ENCODE measurements at regions not wholly inside any gene's neighbourhood (a gene's known extent, or its start where the extent isn't known, plus 50 kb on each side); places are given as distances from the start of the nearest gene placed in this dataset.

DNA sequence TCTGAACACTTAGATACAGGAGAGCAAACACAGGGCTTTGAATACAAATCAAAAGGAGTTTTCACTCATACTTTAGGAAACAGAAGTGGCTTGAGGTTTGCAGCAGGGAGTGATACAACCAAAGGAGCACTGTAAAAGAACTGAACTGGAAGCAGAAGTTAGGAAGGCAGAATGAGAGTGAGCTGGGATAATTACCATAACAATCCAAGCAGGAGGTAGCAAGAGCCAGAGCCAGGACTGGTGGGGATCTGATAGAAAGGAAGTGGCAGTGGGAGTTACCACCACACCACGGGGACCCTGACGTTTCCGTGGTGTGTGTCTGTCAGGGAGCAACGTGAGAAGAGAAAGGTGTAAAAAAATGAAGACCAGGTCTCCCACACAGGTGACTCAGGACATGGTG, 81.3 kb upstream of the EPB41L3 start:
- 6% methylated on average over 4 of the region's 4 CpGs for WGBS (ENCODE audit: insufficient coverage)
- H3K4me3 ChIP-seq (ENCODE audit: low read length) = no peak overlapping the region
- DNase-seq (no peak), ATAC-seq (no peak)
- H3K9me3 ChIP-seq (ENCODE audit: control insufficient read depth, insufficient read depth, low read length) = no peaks in the 10 kb centered on the region
- H3K9me3 Mint-ChIP-seq = no peaks in the 10 kb centered on the region
- intact Hi-C loops (cut with micrococcal nuclease) = no loop called here
- H3K4me3 Mint-ChIP-seq = no peak overlapping the region
- peaks cover 18% of the 10 kb centered on the region for H3K4me1 ChIP-seq (ENCODE audit: control insufficient read depth, insufficient read depth, low read length)
- TF ChIP-seq CTCF (IDR thresholded peaks at IDR 0.05) = no peak
- peaks cover 0 to 9% of the 10 kb centered on the region in 2 donors for H3K27me3 Mint-ChIP-seq (ENCODE audit: low read depth in 2 of 2)
- no peak overlapping the region for H3K27ac Mint-ChIP-seq
- no peaks in the 10 kb centered on the region for H3K4me1 Mint-ChIP-seq
- H3K36me3 Mint-ChIP-seq = no peaks in the 10 kb centered on the region
- H3K27me3 ChIP-seq (ENCODE audit: control insufficient read depth, insufficient read depth, low read length) = peaks cover 28% of the 10 kb centered on the region
- H3K36me3 ChIP-seq (ENCODE audit: control insufficient read depth, insufficient read depth, low read length) = no peaks in the 10 kb centered on the region
- H3K27ac ChIP-seq (ENCODE audit: low read length) = no peak overlapping the region

DNA sequence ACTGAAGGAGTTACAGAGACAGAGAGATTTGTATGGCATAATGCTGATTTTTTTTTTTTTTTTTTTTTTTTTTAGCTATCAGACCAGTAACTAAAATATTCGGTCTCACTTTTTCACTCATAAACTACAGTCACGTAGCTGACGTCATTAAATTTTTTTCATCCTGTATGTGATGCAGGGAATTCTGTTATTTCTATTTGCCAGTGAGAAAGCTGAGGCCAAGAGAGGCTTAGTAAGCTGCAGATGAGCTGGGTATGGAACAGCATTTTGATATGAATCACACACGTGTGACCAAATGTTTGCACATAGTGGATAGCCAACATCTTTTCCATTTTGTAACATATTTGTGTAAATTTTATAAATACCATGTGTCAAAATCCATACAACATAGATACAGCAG, 79.1 kb upstream of the EPB41L3 start:
- TF ChIP-seq CTCF (IDR thresholded peaks at IDR 0.05) = no peak
- H3K36me3 ChIP-seq (ENCODE audit: control insufficient read depth, insufficient read depth, low read length) = no peaks in the 10 kb centered on the region
- no peak for ATAC-seq
- peaks cover 18% of the 10 kb centered on the region for H3K27me3 ChIP-seq (ENCODE audit: control insufficient read depth, insufficient read depth, low read length)
- Mint-ChIP-seq H3K27ac (no peak overlapping the region), H3K36me3 (no peaks in the 10 kb centered on the region), H3K27me3 (ENCODE audit: low read depth in 2 of 2) (peaks cover 0 to 2% of the 10 kb centered on the region in 2 donors), H3K4me3 (no peak overlapping the region), H3K4me1 (no peaks in the 10 kb centered on the region), H3K9me3 (no peaks in the 10 kb centered on the region)
- no peaks in the 10 kb centered on the region for H3K9me3 ChIP-seq (ENCODE audit: control insufficient read depth, insufficient read depth, low read length)
- WGBS (ENCODE audit: insufficient coverage) = 86% methylated on average over 3 of the region's 4 CpGs
- H3K4me1 ChIP-seq (ENCODE audit: control insufficient read depth, insufficient read depth, low read length) = no peaks in the 10 kb centered on the region
- no peak overlapping the region for H3K4me3 ChIP-seq (ENCODE audit: low read length)
- intact Hi-C loops (cut with micrococcal nuclease) = no loop called here
- H3K27ac ChIP-seq (ENCODE audit: low read length) = no peak overlapping the region
- DNase-seq = no peak

- Mint-ChIP-seq H3K4me3 (no peak overlapping the region), H3K27me3 (ENCODE audit: low read depth in 2 of 2) (peaks cover 0 to 4% of the 10 kb centered on the region in 2 donors), H3K27ac (no peak overlapping the region), H3K4me1 (no peaks in the 10 kb centered on the region), H3K9me3 (no peaks in the 10 kb centered on the region), H3K36me3 (no peaks in the 10 kb centered on the region)
- no peaks in the 10 kb centered on the region for H3K4me1 ChIP-seq (ENCODE audit: control insufficient read depth, insufficient read depth, low read length)
- no peak overlapping the region for H3K4me3 ChIP-seq (ENCODE audit: low read length)
- ATAC-seq = no peak
- no peak for TF ChIP-seq CTCF (IDR thresholded peaks at IDR 0.05)
- 64% methylated on average over 2 of the region's 3 CpGs for WGBS (ENCODE audit: insufficient coverage)
- no peak overlapping the region for H3K27ac ChIP-seq (ENCODE audit: low read length)
- H3K27me3 ChIP-seq (ENCODE audit: control insufficient read depth, insufficient read depth, low read length) = peaks cover 3% of the 10 kb centered on the region
- intact Hi-C loops (cut with micrococcal nuclease) = no loop called here
- no peaks in the 10 kb centered on the region for H3K36me3 ChIP-seq (ENCODE audit: control insufficient read depth, insufficient read depth, low read length)
- DNase-seq = no peak
- H3K9me3 ChIP-seq (ENCODE audit: control insufficient read depth, insufficient read depth, low read length) = no peaks in the 10 kb centered on the region
Measured at GRCh38 chr18:5620289-5620688, 76.5 kb upstream of the EPB41L3 start.

GRCh38 chr18:5619376-5619775, 75.6 kb upstream of the EPB41L3 start:
- H3K36me3 Mint-ChIP-seq = no peaks in the 10 kb centered on the region
- no peak overlapping the region for H3K27ac Mint-ChIP-seq
- Histone ChIP-seq H3K36me3 (ENCODE audit: control insufficient read depth, insufficient read depth, low read length) (no peaks in the 10 kb centered on the region), H3K4me3 (ENCODE audit: low read length) (no peak overlapping the region), H3K9me3 (ENCODE audit: control insufficient read depth, insufficient read depth, low read length) (no peaks in the 10 kb centered on the region), H3K27ac (ENCODE audit: low read length) (no peak overlapping the region), H3K27me3 (ENCODE audit: control insufficient read depth, insufficient read depth, low read length) (peaks cover 2% of the 10 kb centered on the region), H3K4me1 (ENCODE audit: control insufficient read depth, insufficient read depth, low read length) (no peaks in the 10 kb centered on the region)
- no peak overlapping the region for H3K4me3 Mint-ChIP-seq
- TF ChIP-seq CTCF (IDR thresholded peaks at IDR 0.05) = no peak
- ATAC-seq (no peak), DNase-seq (no peak)
- no peaks in the 10 kb centered on the region for H3K9me3 Mint-ChIP-seq
- intact Hi-C loops (cut with micrococcal nuclease) = no loop called here
- H3K4me1 Mint-ChIP-seq = no peaks in the 10 kb centered on the region
- peaks cover 0 to 6% of the 10 kb centered on the region in 2 donors for H3K27me3 Mint-ChIP-seq (ENCODE audit: low read depth in 2 of 2)
- WGBS (ENCODE audit: insufficient coverage) = 75% methylated on average over 1 of the region's 1 CpG
